Transverse colon (tissue), 4 donors: ENCODE measurements at regions not wholly inside any gene's neighbourhood (a gene's known extent, or its start where the extent isn't known, plus 50 kb on each side); places are given as distances from the start of the nearest gene placed in this dataset.

Experiments
- EP300 ChIP-seq: sonication (generic); formaldehyde crosslinking; IDR thresholded peaks from one replicate; pipeline ENCODE4 v1.6.1; 2017; ENCODE audit warnings: antibody characterized with exemption, low read depth
- POLR2A ChIP-seq: fragments of 450-650 bp; IDR thresholded peaks from one replicate; pipeline ENCODE4 v1.6.1; 2016; ENCODE audit warnings: antibody characterized with exemption, mild to moderate bottlenecking, moderate library complexity
- POLR2AphosphoS5 ChIP-seq, 3 donors: sonication (generic); formaldehyde crosslinking; IDR thresholded peaks; one replicate each; pipeline ENCODE4 v1.6.1; 2016; ENCODE audit warnings: antibody characterized with exemption in 3 of 3
- TF ChIP-seq, protein P1 (sequence below), 5 experiments: fragments of 200-600 bp in 3 of 5; fragments of 450-650 bp in 2 of 5; sonication (generic) in 3 of 5; IDR thresholded peaks; 1 replicate in 2 of 5; 2 replicates in 3 of 5; pipeline ENCODE4 v1.5.1; 2016 to 2017; ENCODE audit warnings: antibody characterized with exemption in 5 of 5, inconsistent platforms in 3 of 5, mild to moderate bottlenecking in 2 of 5, moderate library complexity in 1 of 5

DNA sequence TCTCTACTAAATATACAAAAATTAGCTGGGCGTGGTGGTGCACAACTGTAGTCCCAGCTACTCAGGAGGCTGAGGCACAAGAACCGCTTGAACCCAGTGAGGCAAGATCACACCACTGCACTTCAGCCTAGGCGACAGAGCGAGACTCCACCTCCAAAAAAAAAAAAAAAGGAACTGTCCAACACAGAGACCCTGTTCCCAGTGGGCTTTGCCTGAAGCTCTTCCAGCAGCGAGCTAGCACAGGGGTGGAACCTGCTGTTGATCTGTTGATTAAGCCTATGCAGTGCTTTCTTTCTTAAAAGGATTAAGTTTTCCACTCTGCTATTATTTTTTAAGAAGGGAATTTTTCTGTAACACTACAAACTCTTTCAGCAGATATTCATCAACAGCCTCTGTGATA is 171.0 kb upstream of the TUT7 start:
- TF ChIP-seq POLR2A (no peak), EP300 (no peak), POLR2AphosphoS5 (IDR thresholded peaks at IDR 0.05) (no peak)
- TF ChIP-seq, protein P1, sequence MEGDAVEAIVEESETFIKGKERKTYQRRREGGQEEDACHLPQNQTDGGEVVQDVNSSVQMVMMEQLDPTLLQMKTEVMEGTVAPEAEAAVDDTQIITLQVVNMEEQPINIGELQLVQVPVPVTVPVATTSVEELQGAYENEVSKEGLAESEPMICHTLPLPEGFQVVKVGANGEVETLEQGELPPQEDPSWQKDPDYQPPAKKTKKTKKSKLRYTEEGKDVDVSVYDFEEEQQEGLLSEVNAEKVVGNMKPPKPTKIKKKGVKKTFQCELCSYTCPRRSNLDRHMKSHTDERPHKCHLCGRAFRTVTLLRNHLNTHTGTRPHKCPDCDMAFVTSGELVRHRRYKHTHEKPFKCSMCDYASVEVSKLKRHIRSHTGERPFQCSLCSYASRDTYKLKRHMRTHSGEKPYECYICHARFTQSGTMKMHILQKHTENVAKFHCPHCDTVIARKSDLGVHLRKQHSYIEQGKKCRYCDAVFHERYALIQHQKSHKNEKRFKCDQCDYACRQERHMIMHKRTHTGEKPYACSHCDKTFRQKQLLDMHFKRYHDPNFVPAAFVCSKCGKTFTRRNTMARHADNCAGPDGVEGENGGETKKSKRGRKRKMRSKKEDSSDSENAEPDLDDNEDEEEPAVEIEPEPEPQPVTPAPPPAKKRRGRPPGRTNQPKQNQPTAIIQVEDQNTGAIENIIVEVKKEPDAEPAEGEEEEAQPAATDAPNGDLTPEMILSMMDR (IDR thresholded peaks at IDR 0.05), result no peak
